ENCODE measurements at regions not wholly inside any gene's neighbourhood (a gene's known extent, or its start where the extent isn't known, plus 50 kb on each side); places are given as distances from the start of the nearest gene placed in this dataset.

GRCh38 chr9:91073049-91073810 is 271.6 kb downstream of the SYK start:
- DNase-seq, result no peak

- no peak for DNase-seq
These were observed 272.5 kb downstream of the SYK start for GRCh38 chr9:91073811-91074771.

- no peak for DNase-seq
These were observed 273.2 kb downstream of the SYK start for GRCh38 chr9:91074866-91075265.

- DNase-seq, result no peak
These were observed 273.7 kb downstream of the SYK start for GRCh38 chr9:91075279-91075678.

- DNase-seq, result no peak
These were observed 276.2 kb downstream of the SYK start for GRCh38 chr9:91077624-91078368.

GRCh38 chr9:91078369-91078695 is 276.7 kb downstream of the SYK start:
- DNase-seq, result no peak

- no peak for DNase-seq
These were observed 279.0 kb downstream of the AUH start for GRCh38 chr9:91082731-91083130.

GRCh38 chr9:91084896-91085516 is 276.7 kb downstream of the AUH start:
- DNase-seq, result no peak

GRCh38 chr9:91085517-91086291 is 276.0 kb downstream of the AUH start:
- no peak for DNase-seq

- no peak for DNase-seq
These were observed 274.9 kb downstream of the AUH start for GRCh38 chr9:91086657-91087461.

GRCh38 chr9:91087462-91087759 is 274.3 kb downstream of the AUH start:
- no peak for DNase-seq

GRCh38 chr9:91089405-91090129 is 272.2 kb downstream of the AUH start:
- no peak for DNase-seq

- DNase-seq, result no peak
These were observed 271.6 kb downstream of the AUH start for GRCh38 chr9:91090130-91090410.

GRCh38 chr9:91092214-91092613 is 269.5 kb downstream of the AUH start:
- DNase-seq, result no peak

GRCh38 chr9:91094324-91095088 is 267.2 kb downstream of the AUH start:
- DNase-seq, result no peak

- DNase-seq, result no peak
These were observed 263.4 kb downstream of the AUH start for GRCh38 chr9:91098203-91098850.

GRCh38 chr9:91099436-91099835 is 262.3 kb downstream of the AUH start:
- no peak for DNase-seq

- no peak for DNase-seq
These were observed 260.8 kb downstream of the AUH start for GRCh38 chr9:91100878-91101450.

- peak; percentile 73 for DNase-seq
These were observed 260.0 kb downstream of the AUH start for GRCh38 chr9:91101611-91102168.

Data from CD4-positive, alpha-beta T cell treated with Interleukin-12 subunit alpha and Interleukin-12 subunit beta, for 1 hour (primary cell).